NCI-H82 treated with DMSO at 0.1 percent for 48 hours (cell line): ENCODE measurements at regions not wholly inside any gene's neighbourhood (a gene's known extent, or its start where the extent isn't known, plus 50 kb on each side); places are given as distances from the start of the nearest gene placed in this dataset.

ENCODE experiments used
- DNase-seq: peaks from one replicate; lab custom pipeline; 2025; ENCODE audit not compliant: unreplicated experiment; lab: John Stamatoyannopoulos, UW

- no peak for DNase-seq
Measured at GRCh38 chr4:96093563-96093962, 253.7 kb downstream of the PDHA2 start.

DNA sequence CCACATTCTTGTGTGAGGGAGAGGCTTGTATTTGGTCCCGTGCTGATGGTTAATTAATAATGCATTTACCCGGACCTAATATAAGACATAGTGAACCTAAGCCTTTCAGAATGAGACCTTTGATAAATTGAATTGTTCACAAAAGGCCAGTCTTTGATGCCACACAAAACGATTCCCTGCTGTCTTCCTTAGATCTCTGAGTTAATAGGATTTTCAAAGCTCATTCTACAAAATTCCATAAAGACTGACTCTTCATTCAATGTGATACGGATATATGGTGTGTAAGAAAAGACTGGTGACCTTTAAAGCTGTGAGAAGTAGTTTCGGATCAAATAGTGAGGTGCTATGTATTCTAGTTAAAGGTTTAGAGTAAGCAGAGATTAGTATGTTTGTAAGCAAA, 254.3 kb downstream of the PDHA2 start:
- DNase-seq = no peak

DNA sequence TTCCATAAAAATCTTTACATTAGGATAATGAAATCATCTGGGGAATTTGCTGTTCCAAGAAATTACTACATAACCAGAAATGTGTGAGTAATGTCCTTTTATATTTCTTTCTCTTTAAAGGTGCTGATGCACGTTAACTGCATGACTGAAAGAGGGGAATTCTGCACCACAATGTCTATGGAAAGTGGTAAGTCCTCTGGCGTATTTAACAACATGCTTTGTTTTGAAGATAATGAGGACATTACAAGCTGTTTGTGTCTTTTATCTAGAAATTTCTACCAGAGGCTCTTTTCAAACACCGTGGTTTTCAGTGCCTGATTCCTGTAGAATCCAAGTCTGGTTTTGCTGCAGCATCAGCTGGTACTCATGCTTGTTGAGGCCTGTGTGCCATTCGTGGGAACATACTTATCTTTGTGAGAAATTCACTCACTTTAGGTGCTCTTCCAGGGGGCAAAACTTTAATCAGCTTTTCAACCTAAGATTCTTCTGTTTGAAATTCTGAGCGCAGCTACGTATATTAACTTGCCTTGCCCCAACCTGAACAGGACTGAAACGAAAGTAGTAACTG, 257.2 kb downstream of the PDHA2 start:
- no peak for DNase-seq

GRCh38 chr4:96097693-96098092, 257.8 kb downstream of the PDHA2 start:
- no peak for DNase-seq

DNA sequence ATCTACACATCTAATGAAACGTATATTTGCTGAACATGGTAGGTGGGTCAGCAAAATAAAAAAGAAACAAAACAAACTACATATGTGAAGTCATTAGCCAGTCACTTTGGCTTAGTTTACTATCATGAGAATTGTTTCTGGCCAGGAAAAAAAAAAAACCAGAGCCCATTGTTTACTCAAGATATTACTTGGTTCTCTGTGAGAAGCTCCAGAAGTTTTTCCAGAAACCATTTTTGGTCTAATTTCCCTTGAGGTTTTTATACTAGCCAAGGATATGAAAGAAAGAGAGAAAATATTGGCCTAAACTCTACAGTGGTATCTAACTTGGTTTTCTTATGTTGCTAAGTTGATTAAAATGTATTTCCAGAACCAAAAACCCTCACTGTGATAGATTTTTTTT, 259.1 kb downstream of the PDHA2 start:
- DNase-seq = no peak

DNA sequence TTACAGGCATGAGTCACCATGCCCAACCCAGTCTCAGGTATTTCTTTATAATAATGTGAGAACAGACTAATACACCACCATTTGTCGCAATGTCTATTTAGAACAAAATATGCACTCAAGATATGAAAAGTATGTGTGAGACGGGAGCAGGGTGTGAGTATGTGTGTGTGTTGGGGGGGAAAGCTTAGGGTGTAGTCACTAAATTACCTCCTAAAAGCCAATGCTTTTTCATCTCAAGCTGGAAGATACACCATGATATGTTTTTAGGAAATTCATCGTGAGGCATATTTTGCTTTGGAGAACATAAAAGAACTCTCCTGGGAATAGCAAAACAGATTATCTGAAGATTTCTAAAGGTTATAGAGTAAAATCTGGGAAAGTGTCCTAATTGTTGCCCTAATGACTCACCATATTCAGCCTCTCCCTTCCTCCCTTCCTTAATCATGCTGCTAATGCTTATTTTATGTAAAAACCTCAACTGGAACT, 262.7 kb downstream of the PDHA2 start:
- DNase-seq = no peak

DNA sequence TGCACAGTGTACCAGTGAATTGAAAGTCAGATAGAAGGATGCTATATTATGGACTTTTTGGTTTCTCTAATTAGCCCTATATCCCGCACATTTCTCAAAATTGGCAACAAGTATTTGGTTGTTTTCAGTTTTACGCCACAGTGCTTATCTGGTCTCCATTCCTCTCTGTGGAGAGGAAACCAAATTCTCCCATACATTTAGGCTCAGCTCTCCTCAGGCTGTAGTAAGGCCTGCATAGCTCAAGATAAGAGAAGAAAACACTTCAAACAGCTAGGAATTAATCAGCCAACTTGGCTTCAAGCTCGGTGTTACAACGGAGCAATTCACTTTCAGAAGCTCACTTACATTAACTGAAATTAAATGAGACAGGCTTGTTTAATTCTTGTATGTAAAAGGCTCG, 263.2 kb downstream of the PDHA2 start:
- DNase-seq = no peak

DNA sequence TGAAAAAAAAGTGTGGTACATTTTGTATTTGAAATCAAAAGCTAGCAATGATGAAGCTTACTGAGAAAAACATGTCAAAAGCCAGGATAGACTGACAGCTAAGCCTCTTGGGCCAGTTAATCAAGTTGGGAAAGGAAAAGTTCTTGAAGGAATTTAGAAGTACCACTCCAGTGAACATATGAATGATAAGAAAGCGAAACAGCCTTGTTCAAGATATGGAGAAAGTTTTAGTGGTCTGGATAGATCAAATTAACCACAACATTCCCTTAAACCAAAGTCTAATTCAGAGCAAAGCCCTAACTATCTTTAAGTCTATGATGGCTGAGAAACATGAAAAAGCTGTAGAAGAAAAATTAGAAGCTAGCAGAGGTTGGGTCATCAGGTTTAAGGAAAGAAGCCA, 268.3 kb downstream of the PDHA2 start:
- no peak for DNase-seq

DNA sequence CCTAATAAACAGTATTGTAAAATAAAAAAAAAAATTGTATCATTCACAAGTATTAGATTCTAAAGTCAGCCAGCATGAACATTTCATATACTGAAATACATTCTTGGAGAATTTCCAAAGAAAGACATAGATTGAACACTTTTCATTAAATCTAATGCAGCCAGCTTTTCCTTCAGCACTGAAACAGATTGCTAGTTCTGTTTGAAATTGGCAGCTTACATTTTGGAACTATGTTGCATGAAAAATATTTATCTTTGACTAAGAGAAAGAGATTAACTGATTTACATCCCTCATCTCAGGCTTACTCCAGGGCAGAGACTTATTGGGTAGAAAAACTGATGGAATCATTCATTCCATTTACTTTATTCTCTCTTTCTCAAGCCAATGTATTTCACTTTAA, 272.7 kb downstream of the PDHA2 start:
- no peak for DNase-seq

DNA sequence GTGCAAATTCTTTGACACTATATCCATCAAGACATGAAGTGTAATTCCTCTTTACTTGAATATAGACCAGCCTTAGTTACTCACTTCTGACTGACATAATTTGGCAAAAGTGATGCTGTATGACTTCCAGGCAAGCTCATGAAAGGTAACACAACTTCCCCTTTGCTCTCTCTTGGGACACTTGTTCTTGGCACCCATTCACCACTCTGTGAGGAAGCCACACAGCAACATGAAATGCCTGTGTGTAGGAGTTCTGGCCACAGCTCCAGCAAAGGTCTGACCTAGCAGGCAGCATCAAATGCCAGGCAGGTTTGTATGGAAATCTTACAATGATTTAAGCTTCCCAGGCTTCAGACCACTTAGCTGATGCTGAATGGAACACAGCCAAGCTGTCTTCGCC, 280.3 kb downstream of the PDHA2 start:
- DNase-seq = no peak

DNA sequence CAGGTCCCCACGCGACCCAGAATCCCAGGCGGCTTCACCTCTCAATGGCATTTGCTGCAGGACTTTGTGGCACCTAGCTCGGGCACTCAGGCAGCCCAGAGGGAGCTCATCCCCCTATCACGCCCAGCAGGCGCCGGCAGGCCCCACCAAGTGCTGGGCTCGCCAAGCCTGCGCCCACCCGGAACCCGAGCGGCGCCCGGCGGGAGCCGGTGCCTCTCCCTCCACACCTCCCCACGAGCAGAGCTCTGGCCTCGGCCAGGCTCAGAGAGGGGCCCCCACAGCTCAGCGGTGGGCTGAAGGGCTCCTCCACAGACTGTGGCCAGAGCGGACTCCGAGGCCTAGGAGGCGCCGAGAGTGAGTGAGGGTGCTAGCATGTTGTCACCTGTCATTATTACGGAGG, 286.3 kb downstream of the PDHA2 start:
- DNase-seq = no peak

DNA sequence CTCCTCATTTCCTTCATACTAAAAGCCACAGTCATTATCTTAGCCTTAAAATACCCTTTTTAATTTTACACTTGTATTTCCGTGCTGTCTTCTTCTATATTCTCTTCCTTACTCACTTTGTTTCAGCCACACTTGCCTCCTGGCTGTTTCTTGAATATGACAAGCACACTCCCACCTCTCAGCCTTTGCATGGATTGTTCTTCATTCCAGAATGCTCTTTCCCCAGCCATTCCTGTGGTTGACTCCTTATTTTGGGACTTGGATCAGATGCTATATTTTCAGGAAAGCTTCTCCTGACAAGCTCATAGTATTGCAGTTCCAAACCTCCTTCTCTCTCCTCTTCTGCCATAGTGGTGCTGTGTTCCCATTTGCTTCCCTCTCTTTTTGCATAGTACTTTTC, 291.3 kb downstream of the PDHA2 start:
- DNase-seq = no peak

GRCh38 chr4:96134806-96135205, 294.9 kb downstream of the PDHA2 start:
- no peak for DNase-seq

DNA sequence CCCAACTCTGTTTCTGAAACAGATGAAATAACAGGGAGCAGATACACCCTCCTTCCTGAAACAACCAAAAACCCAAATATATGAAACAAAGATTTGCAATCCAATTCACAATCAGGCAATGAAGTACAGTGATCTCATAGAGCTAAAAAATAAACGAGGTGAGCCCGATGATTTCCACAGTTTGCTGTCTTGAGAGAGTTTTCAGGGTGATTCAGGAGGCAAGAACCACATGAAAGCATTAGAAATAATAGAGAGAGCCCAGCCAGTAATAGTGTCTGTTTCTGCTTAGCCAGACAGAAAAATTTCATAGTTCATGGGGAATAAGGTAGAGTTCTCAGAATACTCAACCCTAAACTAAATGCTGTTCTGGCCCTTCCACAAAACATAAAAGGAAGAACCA, 296.2 kb downstream of the PDHA2 start:
- no peak for DNase-seq

GRCh38 chr4:96139251-96139929, 299.5 kb downstream of the PDHA2 start:
- DNase-seq = no peak

- DNase-seq = no peak
Measured at GRCh38 chr4:96145601-96146000, 305.7 kb downstream of the PDHA2 start.

DNA sequence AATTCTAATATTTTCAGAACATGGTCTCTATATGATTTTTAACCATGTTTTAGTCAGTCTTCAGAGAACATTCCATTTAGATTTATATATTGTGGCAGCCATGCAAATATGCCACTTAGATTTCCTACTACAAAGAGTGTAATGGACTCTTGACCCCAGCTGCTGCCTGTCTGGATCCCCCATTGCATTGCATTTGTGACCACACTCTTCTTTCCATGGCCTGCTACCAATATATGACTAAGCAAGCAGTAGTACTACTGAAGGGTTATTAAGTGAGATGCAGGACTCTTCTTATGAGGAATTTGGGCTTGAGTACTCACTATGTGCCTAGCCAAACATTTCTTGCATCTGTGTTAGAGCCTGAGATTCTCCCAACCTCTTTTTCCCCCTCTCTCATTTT, 306.8 kb downstream of the PDHA2 start:
- no peak for DNase-seq

DNA sequence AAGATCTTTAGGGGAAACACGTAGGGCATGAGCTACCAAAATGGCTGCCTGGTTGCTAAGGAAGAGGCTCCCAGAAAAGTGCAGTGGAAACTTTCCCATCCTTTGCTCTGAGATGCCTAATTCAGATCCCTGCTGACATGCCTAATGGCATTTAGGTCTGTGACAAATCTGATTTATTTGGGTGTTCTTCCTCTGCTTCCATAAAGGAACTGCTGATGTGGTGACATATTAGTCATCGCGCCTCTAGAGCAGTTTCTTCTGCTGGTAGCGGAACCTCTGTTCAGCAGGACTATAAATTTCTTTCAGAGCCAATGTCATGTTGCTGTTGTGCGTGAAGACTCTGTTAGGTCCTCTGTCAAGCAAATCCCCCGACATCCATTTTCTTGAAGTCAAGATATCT, 310.0 kb downstream of the PDHA2 start:
- DNase-seq = no peak

- no peak for DNase-seq
Measured at GRCh38 chr4:96150466-96150865, 310.6 kb downstream of the PDHA2 start.

DNA sequence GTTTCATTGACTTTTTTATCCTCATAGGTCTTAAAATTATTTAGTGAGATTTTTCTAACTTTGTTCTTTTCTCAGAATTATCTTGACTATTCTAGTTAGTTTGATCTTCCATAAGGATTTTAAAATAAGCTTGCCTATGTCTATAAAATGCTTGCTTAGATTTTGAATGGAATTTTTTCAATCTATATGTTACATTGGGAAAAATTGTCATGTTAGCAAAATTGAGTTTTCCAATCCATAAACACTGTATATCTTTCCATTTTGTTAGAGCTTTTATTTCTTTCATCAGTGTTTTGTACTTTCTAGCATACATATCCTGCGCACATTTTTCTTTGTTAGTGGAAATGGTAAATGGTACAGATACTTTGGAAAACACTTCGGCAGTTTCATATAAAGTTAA, 312.9 kb downstream of the PDHA2 start:
- DNase-seq = no peak

GRCh38 chr4:96154676-96155075, 314.8 kb downstream of the PDHA2 start:
- no peak for DNase-seq

GRCh38 chr4:96162636-96163035, 322.7 kb downstream of the PDHA2 start:
- no peak for DNase-seq

DNA sequence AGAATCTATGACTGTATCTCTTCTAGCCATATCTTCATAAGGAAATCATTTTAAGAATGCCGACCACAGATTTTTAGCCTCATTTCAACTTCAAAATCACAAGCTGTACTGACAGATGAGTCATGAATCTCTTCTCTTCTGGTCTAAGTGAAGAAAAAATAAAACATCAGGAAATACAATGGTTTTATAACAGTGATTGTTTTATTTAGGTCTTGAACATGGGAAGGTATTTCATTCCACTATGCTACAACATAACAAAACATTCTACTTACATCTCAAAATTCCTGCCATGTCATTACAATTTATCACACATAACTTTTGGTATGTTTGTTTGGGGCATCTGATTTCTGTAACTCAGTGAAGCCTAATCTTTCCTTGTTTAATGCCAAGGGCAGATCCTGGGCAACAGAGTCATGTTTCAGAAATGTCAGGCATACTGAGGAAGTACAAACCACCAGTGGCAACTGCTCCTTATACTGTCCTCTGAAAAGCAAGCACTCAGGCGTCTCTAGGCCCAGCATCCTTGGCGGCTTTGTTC, 325.0 kb downstream of the PDHA2 start:
- no peak for DNase-seq
